ENCODE measurements at regions not wholly inside any gene's neighbourhood (a gene's known extent, or its start where the extent isn't known, plus 50 kb on each side); places are given as distances from the start of the nearest gene placed in this dataset.

DNA sequence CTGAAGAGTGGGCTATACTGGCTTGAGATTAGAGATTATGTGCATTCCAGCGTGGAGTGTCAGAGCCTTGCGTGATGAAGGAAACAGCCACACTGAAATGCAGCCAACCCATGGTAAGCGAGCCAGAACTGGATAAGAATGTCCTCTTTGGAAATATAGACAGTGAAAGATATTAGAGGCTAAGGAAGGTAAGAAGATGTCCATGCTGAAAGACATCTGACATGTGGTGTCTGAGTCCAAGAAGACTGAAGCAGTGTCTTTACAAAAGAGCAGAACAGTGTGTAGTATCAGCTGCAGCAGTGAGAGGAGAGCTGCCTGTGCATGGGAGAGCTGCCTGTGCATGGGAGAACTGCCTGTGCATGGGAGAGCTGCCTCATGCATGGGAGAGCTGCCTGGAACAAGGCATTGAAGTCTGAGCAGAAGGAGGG is 672.2 kb downstream of the DIPK2A start:
- TF ChIP-seq EZH2 (IDR thresholded peaks at IDR 0.05; ENCODE audit: low read length, missing control alignments) = no peak
- TF ChIP-seq, protein P1, sequence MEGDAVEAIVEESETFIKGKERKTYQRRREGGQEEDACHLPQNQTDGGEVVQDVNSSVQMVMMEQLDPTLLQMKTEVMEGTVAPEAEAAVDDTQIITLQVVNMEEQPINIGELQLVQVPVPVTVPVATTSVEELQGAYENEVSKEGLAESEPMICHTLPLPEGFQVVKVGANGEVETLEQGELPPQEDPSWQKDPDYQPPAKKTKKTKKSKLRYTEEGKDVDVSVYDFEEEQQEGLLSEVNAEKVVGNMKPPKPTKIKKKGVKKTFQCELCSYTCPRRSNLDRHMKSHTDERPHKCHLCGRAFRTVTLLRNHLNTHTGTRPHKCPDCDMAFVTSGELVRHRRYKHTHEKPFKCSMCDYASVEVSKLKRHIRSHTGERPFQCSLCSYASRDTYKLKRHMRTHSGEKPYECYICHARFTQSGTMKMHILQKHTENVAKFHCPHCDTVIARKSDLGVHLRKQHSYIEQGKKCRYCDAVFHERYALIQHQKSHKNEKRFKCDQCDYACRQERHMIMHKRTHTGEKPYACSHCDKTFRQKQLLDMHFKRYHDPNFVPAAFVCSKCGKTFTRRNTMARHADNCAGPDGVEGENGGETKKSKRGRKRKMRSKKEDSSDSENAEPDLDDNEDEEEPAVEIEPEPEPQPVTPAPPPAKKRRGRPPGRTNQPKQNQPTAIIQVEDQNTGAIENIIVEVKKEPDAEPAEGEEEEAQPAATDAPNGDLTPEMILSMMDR (conservative IDR thresholded peaks at IDR 0.05 in 1 of 2, IDR thresholded peaks at IDR 0.05 in 1 of 2; ENCODE audit: low read depth in 1 of 2, low read length in 2 of 2) = no peak
